ENCODE measurements at regions not wholly inside any gene's neighbourhood (a gene's known extent, or its start where the extent isn't known, plus 50 kb on each side); places are given as distances from the start of the nearest gene placed in this dataset.

GRCh38 chr11:90757849-90758494 lies 535.1 kb upstream of the CHORDC1 start:
- TF ChIP-seq CTCF (IDR thresholded peaks at IDR 0.05) = no peak
- no peak for TF ChIP-seq EP300 (IDR thresholded peaks at IDR 0.05)
- no peak for TF ChIP-seq POLR2AphosphoS5 (IDR thresholded peaks at IDR 0.05)
